ENCODE measurements at regions not wholly inside any gene's neighbourhood (a gene's known extent, or its start where the extent isn't known, plus 50 kb on each side); places are given as distances from the start of the nearest gene placed in this dataset.

DNA sequence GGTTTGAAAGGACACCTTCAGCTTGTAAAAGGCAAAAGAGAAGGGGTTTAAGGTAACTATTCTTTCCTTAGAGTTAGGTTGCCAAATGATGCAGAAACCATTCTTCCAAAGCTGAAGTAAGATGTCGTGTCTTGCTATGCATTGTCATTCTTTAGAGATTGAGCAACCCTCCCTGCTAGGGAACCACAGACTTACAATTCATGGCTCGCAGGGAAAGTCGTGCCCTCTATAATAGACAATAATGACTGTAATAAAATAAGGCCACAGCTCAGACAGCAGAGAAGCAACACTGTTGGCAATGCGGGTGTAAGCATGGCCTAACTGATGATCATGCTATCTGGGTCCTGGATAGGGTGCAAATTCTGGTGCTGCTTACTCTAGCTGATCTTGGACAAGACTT, 129.6 kb upstream of the CDH13 start:
- TF ChIP-seq, protein P1, sequence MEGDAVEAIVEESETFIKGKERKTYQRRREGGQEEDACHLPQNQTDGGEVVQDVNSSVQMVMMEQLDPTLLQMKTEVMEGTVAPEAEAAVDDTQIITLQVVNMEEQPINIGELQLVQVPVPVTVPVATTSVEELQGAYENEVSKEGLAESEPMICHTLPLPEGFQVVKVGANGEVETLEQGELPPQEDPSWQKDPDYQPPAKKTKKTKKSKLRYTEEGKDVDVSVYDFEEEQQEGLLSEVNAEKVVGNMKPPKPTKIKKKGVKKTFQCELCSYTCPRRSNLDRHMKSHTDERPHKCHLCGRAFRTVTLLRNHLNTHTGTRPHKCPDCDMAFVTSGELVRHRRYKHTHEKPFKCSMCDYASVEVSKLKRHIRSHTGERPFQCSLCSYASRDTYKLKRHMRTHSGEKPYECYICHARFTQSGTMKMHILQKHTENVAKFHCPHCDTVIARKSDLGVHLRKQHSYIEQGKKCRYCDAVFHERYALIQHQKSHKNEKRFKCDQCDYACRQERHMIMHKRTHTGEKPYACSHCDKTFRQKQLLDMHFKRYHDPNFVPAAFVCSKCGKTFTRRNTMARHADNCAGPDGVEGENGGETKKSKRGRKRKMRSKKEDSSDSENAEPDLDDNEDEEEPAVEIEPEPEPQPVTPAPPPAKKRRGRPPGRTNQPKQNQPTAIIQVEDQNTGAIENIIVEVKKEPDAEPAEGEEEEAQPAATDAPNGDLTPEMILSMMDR (IDR thresholded peaks at IDR 0.05), result no peak
- no peak for ATAC-seq
- Histone ChIP-seq H3K27me3 (no peaks in the 10 kb centered on the region), H3K4me3 (no peak overlapping the region), H3K9me3 (no peaks in the 10 kb centered on the region), H3K27ac (no peak overlapping the region), H3K4me1 (no peaks in the 10 kb centered on the region), H3K36me3 (no peaks in the 10 kb centered on the region)
- DNase-seq, result no peak
- intact Hi-C loops (cut with DNase I), result no loop called here

DNA sequence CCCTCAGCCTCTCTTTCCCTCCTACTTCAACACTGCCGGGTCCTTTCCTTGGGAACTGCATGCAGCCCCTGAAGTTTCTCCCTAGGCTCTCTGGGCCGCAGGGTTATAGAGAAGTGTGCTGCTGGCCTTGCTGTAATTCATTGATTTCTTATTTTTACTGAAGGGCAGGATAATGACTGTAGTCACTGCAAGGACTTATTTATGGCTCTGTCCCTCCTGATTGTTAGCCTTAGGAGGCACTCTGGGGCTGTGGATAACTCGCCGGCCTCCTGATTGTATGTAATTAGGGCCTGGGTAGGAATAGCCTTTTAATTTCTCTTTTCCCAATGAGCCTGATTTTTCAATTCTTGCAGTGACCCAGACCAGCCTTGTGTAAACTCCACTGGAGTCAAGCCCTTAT, 138.3 kb upstream of the CDH13 start:
- no peaks in the 10 kb centered on the region for H3K9me3 ChIP-seq

DNA sequence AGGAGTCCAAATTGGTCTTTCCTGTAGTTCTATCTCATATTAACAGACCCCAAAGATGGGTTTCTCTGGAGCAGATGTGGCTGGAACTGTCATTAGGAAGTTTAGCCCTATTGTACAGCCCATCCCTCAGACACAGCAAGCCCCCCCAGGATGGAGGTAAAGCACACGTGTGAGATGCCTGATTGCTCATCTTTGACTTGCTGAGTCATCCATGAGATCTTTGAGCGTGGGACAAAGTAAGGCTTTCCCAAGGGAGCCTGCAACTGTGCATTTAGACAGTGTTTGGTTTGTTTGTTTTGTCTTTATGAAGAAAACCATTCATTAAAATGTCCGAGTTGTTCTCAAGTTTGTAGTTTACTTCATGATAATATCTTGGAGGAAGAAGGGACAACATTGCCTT, 145.3 kb upstream of the CDH13 start:
- no peak for DNase-seq
- intact Hi-C loops (cut with DNase I), result no loop called here

More for the DNA sequence above, 138.3 kb upstream of the CDH13 start:
- DNase-seq (no peak), ATAC-seq (no peak)
- Histone ChIP-seq H3K27ac (no peak overlapping the region), H3K4me3 (no peak overlapping the region), H3K36me3 (no peaks in the 10 kb centered on the region), H3K27me3 (no peaks in the 10 kb centered on the region), H3K4me1 (no peaks in the 10 kb centered on the region)
- TF ChIP-seq, protein P1 (IDR thresholded peaks at IDR 0.05), result no peak
- intact Hi-C loops (cut with DNase I), result no loop called here

DNA sequence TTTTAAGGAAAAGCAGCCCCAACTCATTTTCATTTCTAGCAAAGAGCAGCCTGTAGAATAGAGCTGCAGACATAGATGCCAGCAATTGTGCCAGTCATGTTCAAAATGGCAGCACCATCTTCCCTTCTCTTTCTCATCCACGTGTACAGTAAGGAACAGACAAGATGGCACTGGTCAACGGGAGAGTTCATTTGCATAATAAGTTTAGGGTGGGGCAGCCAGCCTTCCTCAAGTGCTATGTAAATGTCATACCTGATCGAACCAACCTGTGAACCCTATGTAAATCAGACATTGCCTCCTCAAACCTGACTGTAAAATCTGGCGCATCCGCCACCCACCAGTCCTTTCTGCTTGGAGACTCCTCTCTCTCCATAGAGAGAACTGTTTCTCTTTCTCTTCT, 150.0 kb upstream of the CDH13 start:
- Histone ChIP-seq H3K36me3 (no peaks in the 10 kb centered on the region), H3K4me1 (no peaks in the 10 kb centered on the region), H3K27me3 (peaks cover 5% of the 10 kb centered on the region), H3K27ac (no peak overlapping the region), H3K4me3 (no peak overlapping the region), H3K9me3 (no peaks in the 10 kb centered on the region)
- TF ChIP-seq, protein P1 (IDR thresholded peaks at IDR 0.05), result no peak
- ATAC-seq (no peak), DNase-seq (no peak)
- intact Hi-C loops (cut with DNase I), result no loop called here

More for the DNA sequence above, 145.3 kb upstream of the CDH13 start:
- TF ChIP-seq, protein P1 (IDR thresholded peaks at IDR 0.05), result no peak
- H3K4me3 ChIP-seq, result no peak overlapping the region
- no peaks in the 10 kb centered on the region for H3K9me3 ChIP-seq
- peaks cover 5% of the 10 kb centered on the region for H3K27me3 ChIP-seq
- no peaks in the 10 kb centered on the region for H3K36me3 ChIP-seq
- no peak for ATAC-seq
- no peaks in the 10 kb centered on the region for H3K4me1 ChIP-seq
- H3K27ac ChIP-seq, result no peak overlapping the region

DNA sequence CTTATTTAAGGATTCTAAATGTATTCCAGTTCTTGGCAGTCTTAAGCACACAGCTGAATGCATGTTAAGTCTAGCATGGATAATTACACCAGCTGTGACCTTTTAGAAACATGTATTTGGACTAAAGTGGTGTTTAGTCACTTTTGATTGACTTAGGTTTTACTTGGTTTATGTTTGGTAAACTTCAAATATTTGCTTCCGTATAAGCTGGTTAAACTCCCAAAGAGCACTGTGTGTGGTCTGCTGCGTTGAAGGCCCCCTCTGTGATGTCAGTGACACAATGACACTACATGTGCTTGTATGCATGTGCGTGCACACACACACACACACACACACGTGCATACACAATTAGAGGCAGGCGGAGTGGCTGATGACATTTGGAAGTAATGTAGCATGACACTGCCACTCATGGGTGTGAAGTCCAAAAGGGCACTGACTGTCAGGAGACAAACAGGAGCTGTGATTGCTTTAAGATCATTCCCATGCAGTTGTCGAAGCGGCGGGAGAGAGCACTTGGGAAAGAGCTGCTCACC, 156.1 kb upstream of the CDH13 start:
- TF ChIP-seq, protein P1 (IDR thresholded peaks at IDR 0.05), result no peak
- no peak overlapping the region for H3K27ac ChIP-seq
- H3K9me3 ChIP-seq, result no peaks in the 10 kb centered on the region
- H3K4me3 ChIP-seq, result no peak overlapping the region
- DNase-seq (no peak), ATAC-seq (no peak)
- H3K4me1 ChIP-seq, result no peaks in the 10 kb centered on the region
- no peaks in the 10 kb centered on the region for H3K36me3 ChIP-seq
- H3K27me3 ChIP-seq, result no peaks in the 10 kb centered on the region
- intact Hi-C loops (cut with DNase I), result no loop called here

DNA sequence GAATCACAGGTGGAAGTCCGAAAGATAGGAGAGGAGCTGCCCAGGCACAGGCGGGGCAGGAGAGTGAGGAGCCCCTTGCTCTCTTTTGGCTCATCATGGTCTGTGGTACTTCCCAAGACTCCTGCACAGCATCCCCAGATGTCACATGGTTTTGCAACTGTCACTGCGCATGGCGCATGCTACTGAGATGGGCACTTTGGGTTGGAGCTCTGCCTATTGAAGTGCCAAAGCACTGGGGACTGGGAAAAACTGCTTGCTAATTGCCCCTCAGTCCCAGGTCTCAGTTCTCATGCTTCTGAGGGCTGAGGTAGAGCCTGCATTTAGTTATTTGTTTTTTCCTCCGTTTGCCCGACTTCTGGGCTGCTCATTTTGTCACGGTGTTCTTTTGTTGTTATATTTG, 156.8 kb upstream of the CDH13 start:
- TF ChIP-seq, protein P1 (IDR thresholded peaks at IDR 0.05), result no peak
- H3K27ac ChIP-seq, result no peak overlapping the region
- intact Hi-C loops (cut with DNase I), result no loop called here
- DNase-seq, result no peak
- no peaks in the 10 kb centered on the region for H3K4me1 ChIP-seq
- ATAC-seq, result no peak
- H3K27me3 ChIP-seq, result no peaks in the 10 kb centered on the region
- no peaks in the 10 kb centered on the region for H3K36me3 ChIP-seq
- no peak overlapping the region for H3K4me3 ChIP-seq
- H3K9me3 ChIP-seq, result no peaks in the 10 kb centered on the region
